COLO668 (cell line): ENCODE measurements at regions not wholly inside any gene's neighbourhood (a gene's known extent, or its start where the extent isn't known, plus 50 kb on each side); places are given as distances from the start of the nearest gene placed in this dataset.
"Not testable (repeated sequence)": the region's sequence is repeated elsewhere in the genome, so short reads cannot be mapped to it uniquely, and the experiment has no call there.

ENCODE experiments used
- DNase-seq: peaks from one replicate; lab custom pipeline; 2025; ENCODE audit not compliant: unreplicated experiment; lab: John Stamatoyannopoulos, UW

DNA sequence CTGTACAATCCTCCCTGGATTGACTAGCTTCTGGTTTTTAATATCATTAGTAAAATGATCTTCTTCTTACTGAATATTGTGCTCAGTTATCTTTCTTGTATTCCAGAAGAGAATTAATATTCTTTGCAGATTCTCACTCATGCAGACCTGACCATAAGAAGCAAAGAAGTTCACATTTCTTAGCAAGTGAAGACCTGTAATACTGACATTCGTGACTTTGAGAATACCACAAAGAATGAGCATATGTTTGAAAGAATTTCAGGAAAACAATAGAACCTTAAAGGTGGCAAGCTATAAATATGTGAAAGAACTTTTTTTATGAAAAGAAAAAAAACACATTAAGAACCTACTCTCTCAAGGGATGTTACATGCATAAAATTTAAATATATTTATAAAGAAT is 371.6 kb downstream of the JRKL start:
- no peak for DNase-seq

DNA sequence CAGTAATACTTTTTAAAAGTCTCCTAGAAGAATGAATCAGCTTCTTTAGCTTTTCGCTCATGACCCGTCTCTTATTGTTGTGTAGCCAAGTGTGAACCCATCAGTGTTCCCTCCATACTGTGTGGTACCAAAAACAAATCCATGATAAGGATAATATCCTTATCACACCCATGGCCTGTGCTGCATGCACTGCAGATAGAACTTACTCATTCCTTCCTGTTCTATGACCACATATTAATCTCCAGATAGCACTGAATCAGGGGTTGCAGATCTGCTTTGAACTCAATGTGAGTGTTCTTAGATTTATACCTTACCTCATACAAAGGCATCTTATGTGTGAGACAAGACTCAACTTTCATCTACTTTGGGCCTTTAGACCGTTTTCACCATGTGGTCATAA is 373.4 kb downstream of the JRKL start:
- no peak for DNase-seq

DNA sequence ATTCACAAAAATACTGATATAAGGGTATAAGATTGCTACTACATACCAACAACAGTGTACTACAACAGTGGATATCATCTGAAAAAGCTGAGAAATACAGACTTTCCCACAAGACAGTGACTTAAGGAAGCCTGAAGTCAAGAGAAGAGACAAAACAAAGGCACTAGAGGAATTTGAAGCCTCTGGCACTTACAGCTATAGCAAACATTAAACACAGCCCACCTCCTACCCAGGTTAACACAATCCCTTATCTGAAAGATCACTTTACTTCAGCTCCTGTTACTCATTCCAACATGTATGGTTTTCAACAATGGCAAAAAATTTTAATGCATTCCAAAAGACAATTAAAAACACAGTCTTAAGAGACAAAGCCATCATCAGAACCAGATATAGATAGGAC is 388.5 kb downstream of the JRKL start:
- DNase-seq, result no peak

DNA sequence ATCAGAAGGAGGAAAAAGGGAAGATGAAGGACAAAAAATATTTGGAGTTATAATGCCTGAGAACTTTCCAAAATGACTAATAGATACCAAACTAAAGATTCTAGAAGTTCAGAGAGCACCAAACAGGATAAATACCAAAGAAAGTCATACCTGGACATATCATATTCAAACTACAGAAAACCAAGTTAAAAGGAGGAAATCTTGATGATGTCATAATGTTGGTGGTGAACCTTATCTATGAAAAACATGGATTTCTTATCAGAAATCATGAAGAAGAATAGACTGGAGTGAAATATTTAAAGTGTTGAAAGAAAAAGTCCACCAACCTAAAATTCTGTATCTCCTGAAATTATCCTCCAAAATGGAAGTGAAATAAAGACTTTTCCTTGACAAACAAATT is 389.2 kb downstream of the JRKL start:
- DNase-seq, result no peak

DNA sequence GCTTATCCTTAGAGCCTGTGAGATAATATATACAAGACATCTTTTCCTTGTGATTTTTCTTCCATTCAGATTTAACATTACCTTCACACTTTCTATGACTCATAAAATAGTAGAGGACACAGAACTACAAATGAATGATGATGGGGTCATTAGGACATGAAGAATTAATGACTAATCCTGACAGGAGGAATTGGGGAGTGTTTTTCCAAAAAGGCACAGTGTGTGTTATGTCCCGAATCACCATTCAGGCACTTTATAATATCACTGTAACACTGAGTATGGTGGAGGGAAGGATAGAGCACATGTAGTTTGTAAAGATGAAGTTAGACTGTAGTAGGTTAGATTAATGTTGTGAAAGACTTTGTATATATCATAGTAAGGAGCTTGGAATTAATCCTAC is 391.3 kb downstream of the JRKL start:
- no peak for DNase-seq

DNA sequence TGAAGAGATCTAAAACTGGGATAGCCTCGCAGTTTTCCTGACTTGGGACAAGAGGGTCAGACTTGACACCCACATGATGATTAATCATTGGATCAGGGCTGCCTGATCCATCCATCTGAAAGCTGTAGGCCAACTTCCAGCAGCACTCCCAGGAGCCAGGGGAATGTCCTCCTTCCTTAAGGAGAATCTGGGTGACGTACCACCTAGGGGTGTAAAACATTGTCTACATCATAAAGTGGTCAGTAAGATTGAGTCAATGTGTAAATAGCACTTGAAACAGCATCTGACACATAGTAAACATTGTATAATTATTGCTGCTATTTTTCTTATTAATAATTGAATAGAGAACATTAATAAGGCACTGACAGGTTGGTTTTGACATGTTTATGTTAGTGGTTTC is 392.8 kb downstream of the JRKL start:
- no peak for DNase-seq

DNA sequence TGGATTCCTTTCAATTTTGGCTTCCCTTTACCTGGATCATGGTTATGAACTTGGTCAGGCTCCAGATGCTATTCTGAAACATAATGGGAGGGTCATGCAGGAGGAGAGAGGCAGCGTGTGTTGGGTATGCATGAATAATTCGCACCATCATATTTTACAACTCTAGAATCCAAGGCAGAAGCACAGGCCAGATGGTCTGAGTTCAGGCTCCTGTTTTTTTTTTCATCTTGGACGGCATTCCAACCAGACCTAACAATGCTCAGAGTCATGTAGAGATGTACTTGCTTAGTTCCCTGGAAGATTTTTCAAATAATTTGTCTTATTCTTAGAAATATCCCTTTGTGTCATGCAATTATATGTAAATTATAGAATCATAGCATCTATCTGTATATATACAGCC is 393.5 kb downstream of the JRKL start:
- DNase-seq, result no peak

DNA sequence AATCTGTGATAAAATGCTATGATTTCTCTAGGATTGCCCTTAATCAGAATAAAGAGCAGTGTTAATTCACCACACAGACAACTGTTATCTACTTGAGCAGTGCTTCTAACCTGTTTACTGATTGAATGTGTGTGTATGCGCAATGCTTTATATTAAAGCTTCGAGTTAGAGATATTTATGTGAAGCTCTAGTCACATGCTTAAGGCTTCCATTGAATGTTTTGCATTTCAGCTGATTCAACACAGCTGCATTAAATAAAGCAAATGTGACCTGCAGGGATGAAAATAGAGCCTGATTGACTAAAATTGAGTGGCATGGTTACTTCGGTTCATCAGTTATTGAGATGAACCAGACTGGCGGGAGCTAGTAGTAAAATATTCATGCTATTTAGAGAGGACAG is 395.3 kb downstream of the JRKL start:
- no peak for DNase-seq

DNA sequence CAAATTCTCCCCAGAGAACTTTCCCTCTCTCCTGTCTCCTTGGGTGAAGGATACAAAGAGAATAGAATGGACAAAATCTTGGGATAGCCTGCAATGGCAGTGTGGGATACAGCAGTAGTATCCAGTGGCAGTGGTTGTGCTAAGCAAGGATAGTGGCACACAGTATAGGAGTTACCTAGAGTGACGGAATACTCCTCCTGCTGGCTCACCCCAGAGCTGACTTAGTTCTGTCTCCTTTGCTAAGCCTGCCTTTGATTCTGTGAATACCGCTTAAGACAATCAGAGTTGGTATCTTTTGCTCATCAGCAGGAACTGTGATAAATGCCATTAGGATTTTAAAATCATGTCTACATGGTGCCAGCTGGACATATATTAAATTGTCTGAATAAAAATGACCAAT is 404.3 kb downstream of the JRKL start:
- DNase-seq, result no peak

DNA sequence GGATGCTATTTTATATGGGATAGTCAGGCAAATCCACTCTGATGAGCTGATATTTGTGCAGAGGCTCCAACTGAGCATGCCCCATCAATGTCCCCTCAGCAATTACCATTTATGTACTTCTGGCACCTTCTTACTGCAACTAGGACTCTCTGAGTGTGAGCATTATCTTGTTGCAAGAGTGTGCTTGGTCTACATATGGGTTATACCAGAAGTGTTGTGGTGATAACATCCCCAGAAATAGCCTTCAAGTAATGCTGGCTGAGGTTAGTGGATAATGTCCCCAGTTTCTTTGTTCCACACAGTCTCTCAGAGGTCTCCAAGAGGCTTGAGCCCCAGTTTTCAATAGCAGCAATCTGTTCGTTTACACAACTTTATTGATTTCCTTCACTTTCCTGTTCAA is 408.6 kb downstream of the JRKL start:
- no peak for DNase-seq

DNA sequence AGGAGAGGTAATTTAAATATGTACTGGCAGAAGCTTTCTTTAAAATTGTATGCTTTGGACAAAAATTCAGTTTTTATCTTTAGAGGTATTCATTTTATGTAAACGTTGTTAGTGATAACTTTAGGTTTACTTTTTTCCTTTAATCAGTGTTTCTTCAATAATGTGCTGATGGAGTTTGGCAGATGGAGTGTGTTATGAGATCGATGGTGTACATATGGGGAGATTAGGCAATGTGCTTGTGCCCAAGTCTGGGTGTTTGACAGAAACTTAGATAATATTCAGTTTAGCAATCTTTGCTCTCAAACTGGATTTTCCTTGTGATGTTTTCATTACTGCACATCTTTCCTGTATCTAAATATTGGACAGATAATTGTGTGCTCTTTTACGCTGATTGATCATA is 425.4 kb downstream of the JRKL start:
- DNase-seq, result no peak

DNA sequence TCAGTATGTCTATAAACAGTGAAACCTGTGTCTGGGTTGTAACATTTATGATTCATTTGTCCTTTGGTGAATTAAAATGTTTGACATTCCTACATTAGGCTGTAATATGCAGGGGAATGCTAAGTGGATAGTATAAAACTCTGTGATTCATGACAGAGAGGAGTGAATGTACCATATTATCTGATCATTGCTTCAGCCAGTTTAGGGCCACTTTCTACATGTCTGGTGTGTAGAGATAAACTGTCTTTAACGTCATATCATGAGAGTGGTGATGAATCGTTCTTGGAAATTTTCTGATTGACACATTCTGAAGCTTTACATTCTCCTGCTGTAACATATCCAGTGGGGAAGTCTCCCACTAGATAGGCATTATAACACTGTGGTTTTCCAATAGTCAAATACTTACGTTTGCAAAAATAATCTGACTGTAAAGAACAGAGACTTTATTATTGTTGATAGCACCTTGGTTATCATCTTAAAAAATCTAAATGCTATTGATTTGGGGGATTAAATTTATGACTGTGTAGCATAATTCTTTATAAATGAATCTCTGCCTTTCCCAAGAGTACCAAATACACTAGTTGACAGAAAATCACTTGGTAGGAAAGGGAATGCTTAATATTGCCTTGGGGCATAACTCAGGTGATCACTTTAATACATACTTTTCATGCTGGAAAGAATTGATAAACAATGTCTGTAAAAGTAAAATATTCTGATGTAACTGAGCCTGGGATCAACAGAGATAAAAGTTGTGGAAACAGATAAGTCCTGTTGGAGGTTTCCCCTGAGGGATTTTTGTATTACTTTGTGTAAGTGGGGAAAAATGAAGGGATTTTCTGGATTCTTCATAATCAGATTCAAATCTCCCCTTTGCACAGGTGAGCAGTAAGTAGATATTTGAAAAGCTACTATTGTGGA is 427.9 kb downstream of the JRKL start:
- DNase-seq, result no peak

DNA sequence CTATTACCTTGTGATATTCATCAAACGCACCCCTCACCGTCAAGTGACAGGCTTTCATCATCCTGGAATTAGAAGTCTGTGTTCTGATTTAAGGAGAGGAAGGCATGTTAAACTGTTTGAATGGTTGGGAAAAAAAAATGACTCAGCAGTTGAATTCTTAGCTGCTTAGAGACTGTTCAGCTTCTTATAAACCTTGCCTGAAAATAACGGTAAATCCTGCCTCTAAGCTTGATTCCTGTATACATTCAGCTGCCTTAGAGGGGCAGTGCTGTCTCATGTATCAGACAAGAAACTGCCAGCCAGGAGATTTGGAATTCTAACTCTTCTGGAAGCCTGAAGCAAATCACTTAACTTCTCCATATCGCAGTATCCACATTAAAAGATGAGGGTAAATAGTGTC is 437.4 kb downstream of the JRKL start:
- DNase-seq, result no peak

DNA sequence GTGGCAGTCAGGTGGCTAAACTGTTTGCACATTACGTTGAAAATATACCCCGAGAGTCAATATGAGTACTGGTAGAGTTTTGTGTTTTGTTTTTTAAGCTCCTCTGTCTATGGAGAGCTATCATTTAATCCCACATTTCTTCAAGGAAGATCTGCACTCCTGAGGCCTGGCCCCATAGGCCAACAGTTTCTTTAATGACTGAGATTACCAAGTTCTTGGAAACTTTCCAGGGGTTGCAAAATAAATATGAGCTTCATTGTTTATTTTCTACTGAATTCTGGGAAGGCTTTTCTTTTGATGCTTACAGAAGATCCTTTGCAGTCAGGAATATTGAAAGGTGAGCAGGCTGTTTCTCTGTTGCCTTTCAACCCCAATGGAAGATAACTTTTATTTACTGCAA is 452.0 kb downstream of the JRKL start:
- no peak for DNase-seq

DNA sequence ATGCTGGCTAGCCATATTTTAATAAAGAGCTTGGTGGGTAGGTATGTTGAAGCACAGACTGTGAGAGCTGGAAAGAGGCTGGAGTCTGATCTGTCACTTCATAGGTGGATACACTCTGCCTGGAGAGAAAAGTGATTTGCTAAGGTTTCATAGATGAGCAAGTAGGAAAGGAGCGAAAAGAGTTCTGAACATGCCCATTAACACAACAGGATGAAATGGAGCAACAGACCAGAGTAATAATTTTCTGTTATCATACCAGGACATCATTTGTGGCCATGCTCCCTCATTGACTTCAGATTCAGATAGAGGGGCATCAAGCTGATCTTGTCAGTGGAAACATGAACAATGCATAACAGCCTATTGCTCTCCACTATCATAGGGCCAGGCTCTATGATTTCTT is 452.9 kb downstream of the JRKL start:
- DNase-seq, result no peak

DNA sequence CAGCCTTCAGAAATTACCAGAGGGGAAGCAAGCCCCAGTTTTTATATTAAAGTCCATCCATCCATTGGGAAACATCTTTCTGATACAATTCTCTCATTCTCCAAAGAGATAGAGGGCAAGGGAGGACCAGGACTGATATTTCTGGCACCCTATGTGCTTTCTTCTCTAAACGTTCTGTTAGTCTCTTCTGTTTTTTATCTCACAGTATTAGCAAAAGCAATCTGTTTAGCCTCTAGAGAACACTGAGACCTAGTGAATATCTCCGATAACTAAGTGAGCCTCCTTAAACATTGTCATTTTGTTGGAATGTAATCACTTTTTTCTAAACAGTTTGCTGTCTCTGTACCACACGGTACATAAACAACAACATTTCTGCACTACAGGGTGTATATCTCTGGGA is 464.6 kb downstream of the JRKL start:
- DNase-seq, result no peak

DNA sequence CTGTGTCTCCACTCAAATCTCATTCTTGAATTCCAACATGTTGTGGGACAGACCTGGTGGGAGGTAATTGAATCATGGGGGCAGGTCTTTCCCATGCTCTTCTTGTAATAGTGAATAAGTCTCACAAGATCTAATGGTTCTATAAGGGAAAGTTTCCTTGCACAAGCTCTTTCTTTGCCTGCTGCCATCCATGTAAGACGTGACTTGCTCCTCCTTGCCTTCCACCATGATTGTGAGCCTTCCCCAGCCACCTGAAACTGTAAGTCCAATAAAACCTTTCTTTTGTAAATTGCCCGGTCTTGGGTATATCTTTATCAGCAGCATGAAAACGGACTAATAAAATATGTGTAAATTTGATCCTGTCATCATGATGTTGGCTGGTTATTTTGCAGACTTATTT is 471.9 kb downstream of the JRKL start:
- DNase-seq, result not testable (repeated sequence)

DNA sequence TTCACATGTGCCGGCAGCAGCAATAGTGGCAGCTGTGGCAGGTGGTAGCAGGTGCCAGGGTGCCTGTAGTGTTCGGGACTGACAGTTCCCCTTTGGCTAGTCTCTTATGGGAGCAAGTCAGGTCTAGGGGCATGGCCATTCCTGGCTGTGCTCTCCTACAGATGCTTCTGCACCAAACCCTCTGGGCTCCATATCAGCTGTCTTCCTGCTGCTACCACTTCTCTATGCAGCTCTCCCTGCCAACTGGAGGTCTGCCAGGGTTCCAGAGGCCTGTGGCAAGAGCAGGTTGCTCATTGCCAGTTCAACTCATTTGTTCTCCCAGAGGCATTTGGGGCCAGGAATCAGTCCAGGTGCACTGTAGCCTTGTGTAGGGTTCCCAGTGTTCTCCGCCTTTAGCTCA is 473.7 kb downstream of the JRKL start:
- no peak for DNase-seq

DNA sequence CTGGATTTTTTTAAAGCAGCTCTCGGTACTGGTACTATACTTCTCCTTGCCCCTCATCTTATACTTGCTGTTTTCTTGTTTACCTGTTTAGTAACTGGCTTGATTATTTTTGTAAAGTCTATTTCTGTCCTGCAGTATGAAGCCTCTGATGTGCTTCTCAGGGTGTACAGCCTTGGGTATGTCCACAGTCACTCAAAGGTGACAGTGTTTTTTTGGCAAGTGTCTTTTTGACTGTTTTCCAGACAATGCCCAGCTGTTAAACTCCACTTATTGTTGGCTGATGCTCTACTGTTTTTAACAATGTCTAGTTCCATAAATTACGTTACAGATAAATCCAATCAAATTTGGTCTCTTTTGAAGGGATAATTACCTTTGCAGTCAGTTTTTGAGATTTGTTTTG is 475.2 kb downstream of the JRKL start:
- no peak for DNase-seq

DNA sequence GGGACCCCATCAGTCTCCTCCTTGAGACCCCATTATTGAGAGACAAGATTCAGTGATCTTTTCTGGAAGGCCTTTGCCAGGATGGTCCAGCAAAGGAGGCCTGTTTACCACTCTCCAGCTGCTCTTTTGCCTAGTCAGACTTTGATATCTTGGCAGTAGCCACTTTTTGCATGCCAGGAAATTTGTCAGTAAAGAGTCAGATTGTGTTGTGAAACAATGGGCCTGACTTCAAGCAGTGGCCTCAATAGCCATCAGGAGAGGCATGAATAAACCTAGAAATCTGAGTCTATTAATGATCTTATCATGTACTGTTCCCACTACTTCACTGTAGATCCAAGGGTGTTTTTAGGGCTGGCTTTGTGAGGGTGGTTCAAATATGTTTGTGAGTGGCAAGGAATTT is 479.4 kb downstream of the JRKL start:
- no peak for DNase-seq

DNA sequence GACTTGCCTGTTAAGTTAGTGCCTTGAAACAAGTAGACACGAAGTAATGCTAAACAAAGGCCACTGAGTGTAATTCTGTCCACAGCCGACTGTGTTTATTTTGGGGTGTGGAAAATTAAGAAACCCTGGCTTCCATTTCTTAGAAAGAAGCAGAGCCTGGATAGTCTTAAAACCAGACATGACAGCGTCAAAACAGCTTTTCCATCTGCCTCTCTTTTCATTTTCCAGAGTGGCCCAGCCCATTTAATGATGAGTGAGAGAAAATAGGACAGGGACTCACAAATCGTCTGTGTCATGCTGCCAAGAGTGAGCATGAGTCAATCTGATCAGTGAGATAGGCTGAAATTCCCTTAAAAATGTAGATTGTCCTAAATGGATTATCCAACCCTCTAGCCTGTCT is 485.9 kb downstream of the JRKL start:
- no peak for DNase-seq

DNA sequence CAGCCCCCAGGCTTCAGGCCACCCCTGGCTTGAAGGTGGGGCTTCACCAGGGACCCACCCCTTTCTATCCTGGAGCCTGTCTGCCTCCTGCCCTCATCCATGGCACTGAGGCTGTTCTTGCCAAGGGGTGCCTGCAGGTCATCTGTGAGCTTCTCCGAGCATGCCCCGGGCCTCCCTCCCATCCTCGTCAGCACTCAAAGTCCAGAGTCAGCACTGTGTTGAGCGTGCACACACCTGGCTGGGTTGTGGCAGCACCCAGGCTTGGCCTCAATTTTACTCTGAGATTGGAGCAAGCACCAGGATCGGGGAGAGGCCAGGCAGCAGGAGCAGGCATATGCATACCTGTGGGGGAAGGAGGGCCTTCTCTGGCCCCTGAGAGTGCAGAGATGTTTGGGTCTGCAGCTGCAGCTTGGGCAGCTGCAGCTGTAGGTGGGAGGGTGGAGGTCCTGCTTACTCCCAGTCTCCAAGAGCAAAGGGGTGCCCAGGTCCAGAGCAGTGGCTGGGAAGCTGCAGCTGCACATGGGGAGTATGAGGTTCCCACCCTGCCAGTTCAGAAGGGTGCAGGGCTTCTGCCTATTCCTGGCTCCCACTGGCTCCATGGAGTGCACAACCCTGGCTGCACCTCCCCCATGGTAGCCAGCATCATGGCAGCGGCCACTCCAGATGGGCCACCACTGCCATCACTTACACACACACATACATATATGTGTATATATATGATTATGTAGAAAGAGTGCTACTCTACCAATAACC is 488.7 kb downstream of the JRKL start:
- DNase-seq, result no peak

DNA sequence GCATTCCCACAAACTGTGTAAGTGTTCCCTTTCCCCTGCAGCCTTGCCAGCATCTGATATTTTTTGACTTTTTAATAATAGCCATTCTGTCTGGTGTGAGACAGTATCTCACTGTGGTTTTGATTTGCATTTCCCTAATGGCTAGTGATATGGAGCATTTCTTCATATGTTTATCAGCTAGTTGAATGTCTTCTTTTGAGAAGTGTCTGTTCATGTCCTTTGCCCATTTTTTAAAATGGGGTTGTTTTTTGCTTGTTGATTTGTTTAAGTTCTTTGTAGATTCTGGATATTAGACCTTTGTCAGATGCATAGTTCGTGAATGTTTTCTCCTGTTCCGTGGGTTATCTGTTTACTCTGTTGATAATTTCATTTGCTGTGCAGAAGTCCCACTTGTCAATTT is 492.8 kb downstream of the JRKL start:
- not testable (repeated sequence) for DNase-seq
